ENCODE measurements at regions not wholly inside any gene's neighbourhood (a gene's known extent, or its start where the extent isn't known, plus 50 kb on each side); places are given as distances from the start of the nearest gene placed in this dataset.
"Not testable (repeated sequence)": the region's sequence is repeated elsewhere in the genome, so short reads cannot be mapped to it uniquely, and the experiment has no call there.

- peaks cover 5% of the 10 kb centered on the region for H3K4me1 Mint-ChIP-seq
- no peak overlapping the region for H3K27ac Mint-ChIP-seq (ENCODE audit: unreplicated experiment)
- TF ChIP-seq CTCF (conservative IDR thresholded peaks at IDR 0.05): peak; percentile 43
- H3K36me3 Mint-ChIP-seq (ENCODE audit: low read depth): peaks cover 2% of the 10 kb centered on the region
- H3K27me3 Mint-ChIP-seq (ENCODE audit: low read depth): peaks cover 10% of the 10 kb centered on the region
- H3K4me3 Mint-ChIP-seq: no peak overlapping the region
- no peak for DNase-seq (ENCODE audit: low read depth, low spot score)
- H3K9me3 Mint-ChIP-seq: peaks cover 6% of the 10 kb centered on the region
Measured at GRCh38 chr11:82523141-82523540, 210.5 kb downstream of the FAM181B start.

GRCh38 chr11:82521427-82521826, 212.2 kb downstream of the FAM181B start:
- Mint-ChIP-seq H3K4me3 (no peak overlapping the region), H3K4me1 (peaks cover 5% of the 10 kb centered on the region), H3K27ac (ENCODE audit: unreplicated experiment) (no peak overlapping the region), H3K9me3 (peaks cover 6% of the 10 kb centered on the region), H3K27me3 (ENCODE audit: low read depth) (peaks cover 3% of the 10 kb centered on the region), H3K36me3 (ENCODE audit: low read depth) (peaks cover 2% of the 10 kb centered on the region)
- no peak for DNase-seq (ENCODE audit: low read depth, low spot score)
- no peak for TF ChIP-seq CTCF (conservative IDR thresholded peaks at IDR 0.05)

GRCh38 chr11:82507288-82507687, 226.4 kb downstream of the FAM181B start:
- no peak for DNase-seq (ENCODE audit: low read depth, low spot score)
- Mint-ChIP-seq H3K9me3 (no peaks in the 10 kb centered on the region), H3K36me3 (ENCODE audit: low read depth) (no peaks in the 10 kb centered on the region), H3K27ac (ENCODE audit: unreplicated experiment) (no peak overlapping the region), H3K27me3 (ENCODE audit: low read depth) (peaks cover 4% of the 10 kb centered on the region), H3K4me3 (no peak overlapping the region), H3K4me1 (peaks cover 8% of the 10 kb centered on the region)
- TF ChIP-seq CTCF (conservative IDR thresholded peaks at IDR 0.05): no peak

- no peak for DNase-seq (ENCODE audit: low read depth, low spot score)
- Mint-ChIP-seq H3K36me3 (ENCODE audit: low read depth) (no peaks in the 10 kb centered on the region), H3K4me3 (no peak overlapping the region), H3K27ac (ENCODE audit: unreplicated experiment) (no peak overlapping the region), H3K27me3 (ENCODE audit: low read depth) (peaks cover 4% of the 10 kb centered on the region), H3K9me3 (no peaks in the 10 kb centered on the region), H3K4me1 (peaks cover 6% of the 10 kb centered on the region)
- no peak for TF ChIP-seq CTCF (conservative IDR thresholded peaks at IDR 0.05)
Measured at GRCh38 chr11:82505379-82505778, 228.3 kb downstream of the FAM181B start.

GRCh38 chr11:82501174-82501573, 232.5 kb downstream of the FAM181B start:
- H3K27me3 Mint-ChIP-seq (ENCODE audit: low read depth); H3K9me3 Mint-ChIP-seq; H3K4me1 Mint-ChIP-seq; H3K4me3 Mint-ChIP-seq; DNase-seq (ENCODE audit: low read depth, low spot score); H3K27ac Mint-ChIP-seq (ENCODE audit: unreplicated experiment); H3K36me3 Mint-ChIP-seq (ENCODE audit: low read depth): not testable (repeated sequence)

GRCh38 chr11:82494988-82495432, 238.7 kb downstream of the FAM181B start:
- TF ChIP-seq CTCF (conservative IDR thresholded peaks at IDR 0.05): peak; percentile 63
- peak; percentile 2 for DNase-seq (ENCODE audit: low read depth, low spot score)

More at GRCh38 chr11:82494988-82495432, 238.7 kb downstream of the FAM181B start:
- Mint-ChIP-seq H3K36me3 (ENCODE audit: low read depth) (no peaks in the 10 kb centered on the region), H3K27ac (ENCODE audit: unreplicated experiment) (no peak overlapping the region), H3K27me3 (ENCODE audit: low read depth) (peaks cover 10% of the 10 kb centered on the region), H3K9me3 (no peaks in the 10 kb centered on the region), H3K4me3 (no peak overlapping the region), H3K4me1 (no peaks in the 10 kb centered on the region)

Measured in neural crest cell (in vitro differentiated cells).